ENCODE measurements at regions not wholly inside any gene's neighbourhood (a gene's known extent, or its start where the extent isn't known, plus 50 kb on each side); places are given as distances from the start of the nearest gene placed in this dataset.

- DNase-seq, result no peak
- Histone ChIP-seq H3K27ac (no peak overlapping the region), H3K27me3 (no peaks in the 10 kb centered on the region), H3K4me1 (no peaks in the 10 kb centered on the region), H3K9me3 (no peaks in the 10 kb centered on the region), H3K4me3 (no peak overlapping the region), H3K36me3 (no peaks in the 10 kb centered on the region)
- intact Hi-C loops (cut with DNase I; ENCODE audit: low total_unique reads), result no loop called here
- TF ChIP-seq CTCF (IDR thresholded peaks at IDR 0.05) (no peak), POLR2A (IDR thresholded peaks at IDR 0.05) (no peak)
These were observed 138.5 kb downstream of the RBM26 start for GRCh38 chr13:79267560-79267959.

GRCh38 chr13:79258489-79258888, 147.6 kb downstream of the RBM26 start:
- Histone ChIP-seq H3K4me3 (no peak overlapping the region), H3K27ac (no peak overlapping the region), H3K4me1 (no peaks in the 10 kb centered on the region), H3K27me3 (no peaks in the 10 kb centered on the region), H3K9me3 (no peaks in the 10 kb centered on the region), H3K36me3 (no peaks in the 10 kb centered on the region)
- DNase-seq, result no peak
- TF ChIP-seq POLR2A (IDR thresholded peaks at IDR 0.05) (no peak), CTCF (IDR thresholded peaks at IDR 0.05) (no peak)
- intact Hi-C loops (cut with DNase I; ENCODE audit: low total_unique reads), result no loop called here

GRCh38 chr13:79246578-79246949, 159.5 kb downstream of the RBM26 start:
- no peaks in the 10 kb centered on the region for H3K27me3 ChIP-seq
- no peaks in the 10 kb centered on the region for H3K9me3 ChIP-seq
- no peaks in the 10 kb centered on the region for H3K36me3 ChIP-seq
- intact Hi-C loops (cut with DNase I; ENCODE audit: low total_unique reads), result no loop called here
- H3K27ac ChIP-seq, result no peak overlapping the region
- no peak for DNase-seq
- no peaks in the 10 kb centered on the region for H3K4me1 ChIP-seq
- H3K4me3 ChIP-seq, result no peak overlapping the region
- TF ChIP-seq POLR2A (IDR thresholded peaks at IDR 0.05), result no peak
- no peak for TF ChIP-seq CTCF (IDR thresholded peaks at IDR 0.05)

GRCh38 chr13:79245937-79246577, 160.0 kb downstream of the RBM26 start:
- H3K36me3 ChIP-seq, result no peaks in the 10 kb centered on the region
- TF ChIP-seq CTCF (IDR thresholded peaks at IDR 0.05), result no peak
- TF ChIP-seq POLR2A (IDR thresholded peaks at IDR 0.05), result no peak
- no peak overlapping the region for H3K4me3 ChIP-seq
- H3K9me3 ChIP-seq, result no peaks in the 10 kb centered on the region
- H3K27ac ChIP-seq, result no peak overlapping the region
- H3K4me1 ChIP-seq, result no peaks in the 10 kb centered on the region
- DNase-seq, result no peak
- H3K27me3 ChIP-seq, result no peaks in the 10 kb centered on the region
- intact Hi-C loops (cut with DNase I; ENCODE audit: low total_unique reads), result no loop called here

- intact Hi-C loops (cut with DNase I; ENCODE audit: low total_unique reads), result no loop called here
- Histone ChIP-seq H3K27me3 (no peaks in the 10 kb centered on the region), H3K36me3 (no peaks in the 10 kb centered on the region), H3K9me3 (no peaks in the 10 kb centered on the region), H3K4me3 (no peak overlapping the region), H3K4me1 (no peaks in the 10 kb centered on the region), H3K27ac (no peak overlapping the region)
- TF ChIP-seq POLR2A (IDR thresholded peaks at IDR 0.05), result no peak
- DNase-seq, result no peak
These were observed 164.4 kb downstream of the RBM26 start for GRCh38 chr13:79241697-79242096.

- Histone ChIP-seq H3K27ac (no peak overlapping the region), H3K36me3 (no peaks in the 10 kb centered on the region), H3K4me1 (no peaks in the 10 kb centered on the region), H3K27me3 (no peaks in the 10 kb centered on the region), H3K4me3 (no peak overlapping the region), H3K9me3 (no peaks in the 10 kb centered on the region)
- DNase-seq, result no peak
- TF ChIP-seq POLR2A (IDR thresholded peaks at IDR 0.05) (no peak), CTCF (IDR thresholded peaks at IDR 0.05) (no peak)
- intact Hi-C loops (cut with DNase I; ENCODE audit: low total_unique reads), result no loop called here
These were observed 168.1 kb downstream of the RBM26 start for GRCh38 chr13:79237981-79238380.
